SK-N-MC (cell line): ENCODE measurements at regions not wholly inside any gene's neighbourhood (a gene's known extent, or its start where the extent isn't known, plus 50 kb on each side); places are given as distances from the start of the nearest gene placed in this dataset.

Source experiments
- EZH2 ChIP-seq: fragments of 200-600 bp; sonication (generic); IDR thresholded peaks from one replicate; pipeline ENCODE4 v1.6.1; 2017; ENCODE audit warnings: antibody characterized with exemption
- FOXP2 ChIP-seq: optimal IDR thresholded peaks from 2 replicates; pipeline ENCODE3; 2011; ENCODE audit warnings: mild to moderate bottlenecking, moderate library complexity; ENCODE audit not compliant: insufficient read depth; ENCODE audit errors: extremely low read length, control extremely low read depth
- POLR2AphosphoS5 ChIP-seq: IDR thresholded peaks from 2 replicates; pipeline ENCODE4 v1.6.1; 2012; ENCODE audit warnings: mild to moderate bottlenecking, low read depth, low read length, borderline replicate concordance

DNA sequence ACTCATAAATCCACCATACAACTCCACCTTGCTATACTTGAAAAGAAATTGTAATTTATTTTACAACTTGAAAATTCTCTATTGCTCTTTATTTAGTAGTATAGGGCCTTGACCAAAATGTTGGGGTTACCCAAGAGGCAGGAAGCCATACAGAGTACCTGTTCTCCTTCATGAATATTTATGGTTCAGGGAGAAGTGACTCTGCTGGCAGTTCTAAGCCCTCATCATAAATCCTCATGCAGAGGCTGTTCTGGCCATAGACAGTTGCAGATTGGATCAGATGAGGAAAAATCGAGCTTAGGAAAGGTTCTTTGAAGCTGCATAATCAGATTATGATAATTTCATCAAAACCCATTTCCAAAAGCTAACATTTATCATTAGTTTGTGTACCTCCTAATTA lies 449.4 kb upstream of the TENM4 start:
- no peak for TF ChIP-seq POLR2AphosphoS5
- no peak for TF ChIP-seq EZH2
- no peak for TF ChIP-seq FOXP2
